Mucosa of descending colon (tissue), 3 donors: ENCODE measurements at regions not wholly inside any gene's neighbourhood (a gene's known extent, or its start where the extent isn't known, plus 50 kb on each side); places are given as distances from the start of the nearest gene placed in this dataset.

Experiments
- ATAC-seq: fragments of 200-7000 bp; cut with Tn5 transposase; one replicate; pipeline ENCODE4 v1.9.1; 2020; ENCODE audit warnings: mild to moderate bottlenecking, moderate library complexity
- DNase-seq, 3 donors: peaks; one replicate each; pipeline ENCODE4 v3.0.0-alpha.2; 2020
- H3K36me3 ChIP-seq: fragments of 200-600 bp; one replicate; pipeline ENCODE4 v1.8.0; 2021; ENCODE audit warnings: low read depth, mild to moderate bottlenecking
- H3K4me1 ChIP-seq: fragments of 200-600 bp; one replicate; pipeline ENCODE4 v1.8.0; 2021; ENCODE audit warnings: low read depth, mild to moderate bottlenecking
- H3K4me3 ChIP-seq: fragments of 200-600 bp; one replicate; pipeline ENCODE4 v1.8.0; 2021; ENCODE audit warnings: mild to moderate bottlenecking
- H3K9me3 ChIP-seq: fragments of 200-600 bp; one replicate; pipeline ENCODE4 v1.8.0; 2021; ENCODE audit warnings: mild to moderate bottlenecking
- CTCF ChIP-seq: fragments of 200-600 bp; IDR thresholded peaks from one replicate; pipeline ENCODE4 v1.8.0; 2022; ENCODE audit warnings: antibody characterized with exemption, mild to moderate bottlenecking
- intact Hi-C, 2 donors: fragments of 100-400 bp; cut with DNase I in 1 of 2; cut with micrococcal nuclease in 1 of 2; formaldehyde crosslinking; loops; one replicate each; pipeline versions ENCODE4 v1.11.0 to v1.11.1; 2022; cut with DNase I, micrococcal nuclease
- donor health status: DM: no; HTN: no; CAD: no; lungs with moderate emphysema.
- donor health status: DM: no; HTN: no; CAD: no.
- donor health status: DM: no; HTN: yes; CAD: no.

- Histone ChIP-seq H3K4me3 (no peak overlapping the region), H3K4me1 (no peaks in the 10 kb centered on the region), H3K36me3 (no peaks in the 10 kb centered on the region), H3K9me3 (no peaks in the 10 kb centered on the region)
- intact Hi-C loops: no loop called here
- TF ChIP-seq CTCF: no peak
- ATAC-seq (no peak), DNase-seq (no peak)
Observed at GRCh38 chr4:10212901-10213300, 96.3 kb upstream of the WDR1 start.

- no peak overlapping the region for H3K4me3 ChIP-seq
- intact Hi-C loops: no loop called here
- DNase-seq (no peak), ATAC-seq (no peak)
- H3K9me3 ChIP-seq: no peaks in the 10 kb centered on the region
- no peaks in the 10 kb centered on the region for H3K36me3 ChIP-seq
- no peak for TF ChIP-seq CTCF
- no peaks in the 10 kb centered on the region for H3K4me1 ChIP-seq
Observed at GRCh38 chr4:10212400-10212799, 95.8 kb upstream of the WDR1 start.

- ATAC-seq (no peak), DNase-seq (no peak)
- H3K4me1 ChIP-seq: no peaks in the 10 kb centered on the region
- H3K4me3 ChIP-seq: no peak overlapping the region
- no peaks in the 10 kb centered on the region for H3K9me3 ChIP-seq
- TF ChIP-seq CTCF: no peak
- intact Hi-C loops: no loop called here
- no peaks in the 10 kb centered on the region for H3K36me3 ChIP-seq
Observed at GRCh38 chr4:10207116-10207515, 90.5 kb upstream of the WDR1 start.

GRCh38 chr4:10205223-10205622 lies 88.6 kb upstream of the WDR1 start:
- Histone ChIP-seq H3K4me1 (no peaks in the 10 kb centered on the region), H3K36me3 (no peaks in the 10 kb centered on the region), H3K9me3 (no peaks in the 10 kb centered on the region), H3K4me3 (no peak overlapping the region)
- intact Hi-C loops: no loop called here
- no peak for TF ChIP-seq CTCF
- ATAC-seq: no peak
- no peak for DNase-seq

GRCh38 chr4:10204401-10205058 lies 87.9 kb upstream of the WDR1 start:
- TF ChIP-seq CTCF: no peak
- Histone ChIP-seq H3K4me1 (no peaks in the 10 kb centered on the region), H3K36me3 (no peaks in the 10 kb centered on the region), H3K9me3 (no peaks in the 10 kb centered on the region), H3K4me3 (no peak overlapping the region)
- intact Hi-C loops: no loop called here
- ATAC-seq: no peak
- no peak for DNase-seq

- ATAC-seq: no peak
- no peaks in the 10 kb centered on the region for H3K36me3 ChIP-seq
- H3K4me1 ChIP-seq: no peaks in the 10 kb centered on the region
- no peak for TF ChIP-seq CTCF
- intact Hi-C loops: no loop called here
- DNase-seq: no peak
- H3K4me3 ChIP-seq: no peak overlapping the region
- H3K9me3 ChIP-seq: no peaks in the 10 kb centered on the region
Observed at GRCh38 chr4:10203851-10204250, 87.3 kb upstream of the WDR1 start.
